Neural cell (in vitro differentiated cells): ENCODE measurements at regions not wholly inside any gene's neighbourhood (a gene's known extent, or its start where the extent isn't known, plus 50 kb on each side); places are given as distances from the start of the nearest gene placed in this dataset.

ENCODE experiments used
- H2AFZ ChIP-seq: fragments of 200-600, 300-800 bp; sonication (generic), shearing (Covaris generic); 2 replicates; pipeline ENCODE4 v1.6.0; 2014; ENCODE audit warnings: low read depth, mild to moderate bottlenecking, antibody characterized with exemption, low read length, moderate library complexity
- H3F3A ChIP-seq: fragments of 200-600 bp; shearing (Covaris generic); 2 replicates; pipeline ENCODE4 v1.6.1; 2016; ENCODE audit warnings: mild to moderate bottlenecking, moderate library complexity, mixed read lengths, antibody characterized with exemption, low read length; ENCODE audit not compliant: insufficient read depth, poor library complexity, severe bottlenecking
- H3K27ac ChIP-seq: fragments of 200-600, 300-800 bp; sonication (generic), shearing (Covaris generic); 2 replicates; pipeline ENCODE4 v1.5.1; 2014; ENCODE audit warnings: mild to moderate bottlenecking, low read length, moderate library complexity
- H3K27me3 ChIP-seq: fragments of 300-800, 200-600 bp; sonication (generic), shearing (Covaris generic); 2 replicates; pipeline ENCODE4 v1.6.0; 2014; ENCODE audit warnings: mild to moderate bottlenecking, low read depth, low read length, moderate library complexity; ENCODE audit not compliant: insufficient read depth
- H3K36me3 ChIP-seq: fragments of 300-800, 200-600 bp; sonication (generic), shearing (Covaris generic); 2 replicates; pipeline ENCODE4 v1.5.1; 2014; ENCODE audit warnings: mild to moderate bottlenecking, antibody characterized with exemption, low read length, moderate library complexity; ENCODE audit not compliant: insufficient read depth
- H3K4me2 ChIP-seq: fragments of 300-800, 200-600 bp; sonication (generic), shearing (Covaris generic); 2 replicates; pipeline ENCODE4 v1.6.0; 2014; ENCODE audit warnings: mild to moderate bottlenecking, low read length
- H3K4me3 ChIP-seq: fragments of 300-800, 200-600 bp; sonication (generic), shearing (Covaris generic); 2 replicates; pipeline ENCODE4 v1.5.1; 2014; ENCODE audit warnings: mild to moderate bottlenecking, low read length, moderate library complexity
- H3K79me2 ChIP-seq: fragments of 200-600 bp; shearing (Covaris generic); replicated peaks from 2 replicates; pipeline ENCODE4 v1.6.0; 2014; ENCODE audit warnings: mild to moderate bottlenecking, low read length, moderate library complexity; ENCODE audit not compliant: insufficient read depth
- H3K9ac ChIP-seq: fragments of 300-800, 200-600 bp; sonication (generic), shearing (Covaris generic); 2 replicates; pipeline ENCODE4 v1.6.1; 2016; ENCODE audit warnings: mild to moderate bottlenecking, low read length, mixed read lengths
- H3K9me2 ChIP-seq: fragments of 200-600 bp; shearing (Covaris generic); 2 replicates; pipeline ENCODE4 v1.6.1; 2016; ENCODE audit warnings: mild to moderate bottlenecking, low read length, mixed read lengths; ENCODE audit not compliant: insufficient read depth
- H3K9me3 ChIP-seq: fragments of 200-600, 300-800 bp; sonication (generic), shearing (Covaris generic); 2 replicates; pipeline ENCODE4 v1.6.1; 2016; ENCODE audit warnings: mild to moderate bottlenecking, mixed run types, low read length, moderate library complexity, mixed read lengths
- H4K20me1 ChIP-seq: fragments of 200-600 bp; shearing (Covaris generic); 2 replicates; pipeline ENCODE4 v1.6.1; 2016; ENCODE audit warnings: mild to moderate bottlenecking, mixed run types; ENCODE audit not compliant: insufficient read depth
- EP300 ChIP-seq: fragments of 450-650 bp; conservative IDR thresholded peaks from 2 replicates; pipeline ENCODE4 v1.6.1; 2014; ENCODE audit warnings: antibody characterized with exemption, mild to moderate bottlenecking, moderate library complexity; ENCODE audit not compliant: poor library complexity, severe bottlenecking
- EZH2 ChIP-seq: fragments of 200-600, 300-800 bp; shearing (Covaris generic), sonication (generic); IDR thresholded peaks from 2 replicates; pipeline ENCODE4 v1.6.1; 2014; ENCODE audit warnings: antibody characterized with exemption, low read length, borderline replicate concordance, mild to moderate bottlenecking; ENCODE audit not compliant: insufficient read depth, poor library complexity, severe bottlenecking
- MXI1 ChIP-seq: fragments of 450-650 bp; conservative IDR thresholded peaks from 2 replicates; pipeline ENCODE4 v1.6.1; 2014; ENCODE audit warnings: antibody characterized with exemption, mild to moderate bottlenecking; ENCODE audit not compliant: poor library complexity, severe bottlenecking
- POLR2AphosphoS5 ChIP-seq: IDR thresholded peaks from 2 replicates; pipeline ENCODE4 v1.6.1; 2012
- RAD21 ChIP-seq: fragments of 450-650 bp; conservative IDR thresholded peaks from 2 replicates; pipeline ENCODE4 v1.6.1; 2014; ENCODE audit warnings: antibody characterized with exemption, mild to moderate bottlenecking, moderate library complexity
- SMC3 ChIP-seq: fragments of 450-650 bp; conservative IDR thresholded peaks from 2 replicates; pipeline ENCODE4 v1.6.1; 2014; ENCODE audit warnings: antibody characterized with exemption, mild to moderate bottlenecking, moderate library complexity; ENCODE audit not compliant: poor library complexity
- TAF1 ChIP-seq: IDR thresholded peaks from 2 replicates; pipeline ENCODE4 v1.6.1; 2012; ENCODE audit warnings: low read depth
- TF ChIP-seq, protein P1 (sequence below): IDR thresholded peaks from 2 replicates; pipeline ENCODE4 v1.6.1; 2012; ENCODE audit warnings: borderline replicate concordance
- TF ChIP-seq, protein P2 (sequence below): fragments of 450-650 bp; IDR thresholded peaks from 2 replicates; pipeline ENCODE4 v1.5.1; 2014; ENCODE audit warnings: antibody characterized with exemption, mild to moderate bottlenecking, moderate library complexity; ENCODE audit not compliant: poor library complexity, severe bottlenecking

- no peaks in the 10 kb centered on the region for H4K20me1 ChIP-seq
- TF ChIP-seq EZH2 (no peak), EP300 (no peak), RAD21 (no peak), TAF1 (no peak), POLR2AphosphoS5 (no peak), MXI1 (no peak), SMC3 (no peak)
- TF ChIP-seq, protein P1, sequence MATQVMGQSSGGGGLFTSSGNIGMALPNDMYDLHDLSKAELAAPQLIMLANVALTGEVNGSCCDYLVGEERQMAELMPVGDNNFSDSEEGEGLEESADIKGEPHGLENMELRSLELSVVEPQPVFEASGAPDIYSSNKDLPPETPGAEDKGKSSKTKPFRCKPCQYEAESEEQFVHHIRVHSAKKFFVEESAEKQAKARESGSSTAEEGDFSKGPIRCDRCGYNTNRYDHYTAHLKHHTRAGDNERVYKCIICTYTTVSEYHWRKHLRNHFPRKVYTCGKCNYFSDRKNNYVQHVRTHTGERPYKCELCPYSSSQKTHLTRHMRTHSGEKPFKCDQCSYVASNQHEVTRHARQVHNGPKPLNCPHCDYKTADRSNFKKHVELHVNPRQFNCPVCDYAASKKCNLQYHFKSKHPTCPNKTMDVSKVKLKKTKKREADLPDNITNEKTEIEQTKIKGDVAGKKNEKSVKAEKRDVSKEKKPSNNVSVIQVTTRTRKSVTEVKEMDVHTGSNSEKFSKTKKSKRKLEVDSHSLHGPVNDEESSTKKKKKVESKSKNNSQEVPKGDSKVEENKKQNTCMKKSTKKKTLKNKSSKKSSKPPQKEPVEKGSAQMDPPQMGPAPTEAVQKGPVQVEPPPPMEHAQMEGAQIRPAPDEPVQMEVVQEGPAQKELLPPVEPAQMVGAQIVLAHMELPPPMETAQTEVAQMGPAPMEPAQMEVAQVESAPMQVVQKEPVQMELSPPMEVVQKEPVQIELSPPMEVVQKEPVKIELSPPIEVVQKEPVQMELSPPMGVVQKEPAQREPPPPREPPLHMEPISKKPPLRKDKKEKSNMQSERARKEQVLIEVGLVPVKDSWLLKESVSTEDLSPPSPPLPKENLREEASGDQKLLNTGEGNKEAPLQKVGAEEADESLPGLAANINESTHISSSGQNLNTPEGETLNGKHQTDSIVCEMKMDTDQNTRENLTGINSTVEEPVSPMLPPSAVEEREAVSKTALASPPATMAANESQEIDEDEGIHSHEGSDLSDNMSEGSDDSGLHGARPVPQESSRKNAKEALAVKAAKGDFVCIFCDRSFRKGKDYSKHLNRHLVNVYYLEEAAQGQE: no peak
- TF ChIP-seq, protein P2, sequence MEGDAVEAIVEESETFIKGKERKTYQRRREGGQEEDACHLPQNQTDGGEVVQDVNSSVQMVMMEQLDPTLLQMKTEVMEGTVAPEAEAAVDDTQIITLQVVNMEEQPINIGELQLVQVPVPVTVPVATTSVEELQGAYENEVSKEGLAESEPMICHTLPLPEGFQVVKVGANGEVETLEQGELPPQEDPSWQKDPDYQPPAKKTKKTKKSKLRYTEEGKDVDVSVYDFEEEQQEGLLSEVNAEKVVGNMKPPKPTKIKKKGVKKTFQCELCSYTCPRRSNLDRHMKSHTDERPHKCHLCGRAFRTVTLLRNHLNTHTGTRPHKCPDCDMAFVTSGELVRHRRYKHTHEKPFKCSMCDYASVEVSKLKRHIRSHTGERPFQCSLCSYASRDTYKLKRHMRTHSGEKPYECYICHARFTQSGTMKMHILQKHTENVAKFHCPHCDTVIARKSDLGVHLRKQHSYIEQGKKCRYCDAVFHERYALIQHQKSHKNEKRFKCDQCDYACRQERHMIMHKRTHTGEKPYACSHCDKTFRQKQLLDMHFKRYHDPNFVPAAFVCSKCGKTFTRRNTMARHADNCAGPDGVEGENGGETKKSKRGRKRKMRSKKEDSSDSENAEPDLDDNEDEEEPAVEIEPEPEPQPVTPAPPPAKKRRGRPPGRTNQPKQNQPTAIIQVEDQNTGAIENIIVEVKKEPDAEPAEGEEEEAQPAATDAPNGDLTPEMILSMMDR: no peak
- H3K4me3 ChIP-seq: no peak overlapping the region
- no peak overlapping the region for H3K9ac ChIP-seq
- no peaks in the 10 kb centered on the region for H3K36me3 ChIP-seq
- H3K27ac ChIP-seq: no peak overlapping the region
- no peak overlapping the region for H2AFZ ChIP-seq
- no peaks in the 10 kb centered on the region for H3K27me3 ChIP-seq
- H3F3A ChIP-seq: no peaks in the 10 kb centered on the region
- no peak overlapping the region for H3K4me2 ChIP-seq
- no peaks in the 10 kb centered on the region for H3K9me3 ChIP-seq
- H3K79me2 ChIP-seq: no peaks in the 10 kb centered on the region
- H3K9me2 ChIP-seq: no peaks in the 10 kb centered on the region
Measured at GRCh38 chr16:16973707-16974591, 496.8 kb downstream of the XYLT1 start.

- no peak overlapping the region for H2AFZ ChIP-seq
- no peaks in the 10 kb centered on the region for H3K79me2 ChIP-seq
- H3K27ac ChIP-seq: no peak overlapping the region
- no peaks in the 10 kb centered on the region for H3K9me3 ChIP-seq
- no peaks in the 10 kb centered on the region for H3K9me2 ChIP-seq
- H3K9ac ChIP-seq: no peak overlapping the region
- H4K20me1 ChIP-seq: no peaks in the 10 kb centered on the region
- H3K27me3 ChIP-seq: no peaks in the 10 kb centered on the region
- no peak overlapping the region for H3K4me2 ChIP-seq
- TF ChIP-seq EP300 (no peak), SMC3 (no peak), RAD21 (no peak), POLR2AphosphoS5 (no peak)
- no peak overlapping the region for H3K4me3 ChIP-seq
- H3K36me3 ChIP-seq: no peaks in the 10 kb centered on the region
- H3F3A ChIP-seq: no peaks in the 10 kb centered on the region
Measured at GRCh38 chr16:16982614-16983013, 488.1 kb downstream of the XYLT1 start.
